GM12878 (cell line): ENCODE measurements at regions not wholly inside any gene's neighbourhood (a gene's known extent, or its start where the extent isn't known, plus 50 kb on each side); places are given as distances from the start of the nearest gene placed in this dataset.

ENCODE experiments used
- ATAC-seq: fragments of 200-7000 bp; cut with Tn5 transposase; 3 replicates; pipeline ENCODE4 v1.9.1; 2020; ENCODE audit warnings: mild to moderate bottlenecking, moderate library complexity
- BruUV-seq: library from RNA; stranded (reverse); fragments of 400-500 nt; replicated peaks from 2 replicates; lab custom pipeline; 2021; lab: Mats Ljungman, UMichigan
- CTCF ChIA-PET: fragments of 300-600 bp; sonication (Branson Sonifier 250); formaldehyde crosslinking; extraction: SDS; loops from one replicate; lab custom pipeline; 2021; ENCODE audit warnings: inconsistent platforms; lab: Yijun Ruan, JAX
- POLR2A ChIA-PET: fragments of 350-600 bp; formaldehyde crosslinking; extraction: SDS; loops from one replicate; lab custom pipeline; 2021; ENCODE audit warnings: inconsistent platforms; lab: Charles Lee
- RAD21 ChIA-PET: fragments of 300-600 bp; sonication (Branson Sonifier 250); formaldehyde crosslinking; loops from one replicate; lab custom pipeline; 2023; ENCODE audit warnings: antibody characterized with exemption; ENCODE audit not compliant: unreplicated experiment; lab: Charles Lee
- SMC1A ChIA-PET: fragments of 300-600 bp; sonication (Branson Sonifier 250); formaldehyde crosslinking; loops from one replicate; lab custom pipeline; 2023; ENCODE audit not compliant: unreplicated experiment, uncharacterized antibody; lab: Charles Lee
- DNase-seq: peaks from one replicate; pipeline ENCODE4 v3.0.0-alpha.2; 2011; ENCODE audit warnings: low read depth, low spot score
- FAIRE-seq: peaks from 3 replicates; lab custom pipeline; 2011; peaks lifted over from hg19 to GRCh38; lab: Jason Lieb, UNC
- H2AFZ ChIP-seq: 2 replicates; pipeline ENCODE4 v1.6.0; 2011; ENCODE audit warnings: low read depth, low read length, control low read depth; ENCODE audit not compliant: control insufficient read depth
- H3K27ac ChIP-seq: 2 replicates; pipeline ENCODE4 v1.5.1; 2011; ENCODE audit warnings: control low read depth; ENCODE audit not compliant: control insufficient read depth, insufficient read depth
- H3K27me3 ChIP-seq, 2 experiments: replicated peaks in 1 of 2; 2 replicates each; pipeline versions ENCODE4 v1.6.0 to v1.6.1; 2011; ENCODE audit warnings: low read length in 1 of 2; ENCODE audit not compliant: control insufficient read depth in 2 of 2, insufficient read depth in 2 of 2
- H3K36me3 ChIP-seq, 2 experiments: 2 replicates each; pipeline ENCODE4 v1.5.1; 2011; ENCODE audit warnings: low read length in 1 of 2; ENCODE audit not compliant: control insufficient read depth in 2 of 2, insufficient read depth in 2 of 2
- H3K4me1 ChIP-seq: 2 replicates; pipeline ENCODE4 v1.6.1; 2011; ENCODE audit warnings: mild to moderate bottlenecking, low read length, moderate library complexity, mixed read lengths; ENCODE audit not compliant: control insufficient read depth, insufficient read depth
- H3K4me2 ChIP-seq: 2 replicates; pipeline ENCODE4 v1.6.0; 2011; ENCODE audit warnings: control low read depth; ENCODE audit not compliant: control insufficient read depth, insufficient read depth
- H3K4me3 ChIP-seq: fragments of 200-600 bp; sonication (generic); 2 replicates; pipeline ENCODE4 v1.5.1; 2016
- H3K79me2 ChIP-seq: 2 replicates; pipeline ENCODE4 v1.6.0; 2011; ENCODE audit warnings: low read length; ENCODE audit not compliant: control insufficient read depth, insufficient read depth
- H3K9ac ChIP-seq: 2 replicates; pipeline ENCODE4 v1.8.0; 2011; ENCODE audit warnings: low read length, control low read depth, mixed read lengths; ENCODE audit not compliant: control insufficient read depth, insufficient read depth
- H3K9me3 ChIP-seq: replicated peaks from 3 replicates; pipeline ENCODE4 v1.5.1; 2011; ENCODE audit warnings: mild to moderate bottlenecking, low read length; ENCODE audit not compliant: control insufficient read depth, insufficient read depth
- H4K20me1 ChIP-seq: 2 replicates; pipeline ENCODE4 v1.6.0; 2011; ENCODE audit not compliant: control insufficient read depth, insufficient read depth
- CBX5 ChIP-seq: sonication (generic); IDR thresholded peaks from 2 replicates; pipeline ENCODE4 v1.6.1; 2016; ENCODE audit warnings: low read depth, moderate library complexity, mild to moderate bottlenecking, inconsistent platforms
- KLF5 ChIP-seq: fragments of 450-650 bp; IDR thresholded peaks from 2 replicates; pipeline ENCODE4 v1.6.1; 2014; ENCODE audit warnings: mild to moderate bottlenecking; ENCODE audit not compliant: partially characterized antibody
- MEF2B ChIP-seq: fragments of 450-650 bp; IDR thresholded peaks from 2 replicates; pipeline ENCODE4 v1.6.1; 2018; ENCODE audit warnings: mild to moderate bottlenecking, moderate library complexity; ENCODE audit not compliant: partially characterized antibody, poor library complexity, severe bottlenecking
- MTA2 ChIP-seq: fragments of 450-650 bp; IDR thresholded peaks from 2 replicates; pipeline ENCODE4 v1.6.1; 2016; ENCODE audit warnings: low read depth, mild to moderate bottlenecking, moderate library complexity
- PML ChIP-seq: IDR thresholded peaks from 2 replicates; pipeline ENCODE4 v1.6.1; 2012; ENCODE audit warnings: low read length, inconsistent platforms
- SMAD5 ChIP-seq: IDR thresholded peaks from 2 replicates; pipeline ENCODE4 v1.6.1; 2016; ENCODE audit warnings: antibody characterized with exemption, low read depth
- ZNF622 ChIP-seq: fragments of 450-650 bp; IDR thresholded peaks from 2 replicates; pipeline ENCODE4 v1.6.1; 2017; ENCODE audit warnings: mild to moderate bottlenecking, inconsistent platforms
- ZZZ3 ChIP-seq: IDR thresholded peaks from 2 replicates; pipeline ENCODE4 v1.6.1; 2011; ENCODE audit warnings: low read depth; ENCODE audit not compliant: control insufficient read depth, insufficient read length
- WGBS: methylation state at CpG from one replicate; pipeline ENCODE4 v1.1.6; 2016; ENCODE audit warnings: low lambda C conversion rate; ENCODE audit not compliant: insufficient replicate concordance, insufficient coverage; ENCODE audit errors: missing lambda C conversion rate; 5-methylcytosine and 5-hydroxymethylcytosine counted together
- in situ Hi-C: fragments of 300-500 bp; cut with MboI; formaldehyde crosslinking; loops from 9 replicates; pipeline ENCODE4 v1.14.3; 2018; ENCODE audit warnings: mixed read lengths
- intact Hi-C: fragments of 100-400 bp; cut with micrococcal nuclease; formaldehyde crosslinking; loops from one replicate; pipeline ENCODE4 v1.14.2; 2022; ENCODE audit not compliant: unreplicated experiment
- TF ChIP-seq, protein P1 (sequence below): fragments of 450-650 bp; IDR thresholded peaks from 2 replicates; pipeline ENCODE4 v1.6.1; 2017; ENCODE audit warnings: low read depth, mild to moderate bottlenecking, moderate library complexity
- TF ChIP-seq, protein P2 (sequence below): fragments of 450-650 bp; IDR thresholded peaks from 2 replicates; pipeline ENCODE4 v1.6.1; 2018; ENCODE audit warnings: borderline replicate concordance, mild to moderate bottlenecking; ENCODE audit not compliant: partially characterized antibody
- TF ChIP-seq, protein P3 (sequence below): fragments of 450-650 bp; formaldehyde crosslinking; IDR thresholded peaks from 2 replicates; pipeline ENCODE4 v1.5.0; 2022; ENCODE audit warnings: mild to moderate bottlenecking, missing genetic modification characterization

DNA sequence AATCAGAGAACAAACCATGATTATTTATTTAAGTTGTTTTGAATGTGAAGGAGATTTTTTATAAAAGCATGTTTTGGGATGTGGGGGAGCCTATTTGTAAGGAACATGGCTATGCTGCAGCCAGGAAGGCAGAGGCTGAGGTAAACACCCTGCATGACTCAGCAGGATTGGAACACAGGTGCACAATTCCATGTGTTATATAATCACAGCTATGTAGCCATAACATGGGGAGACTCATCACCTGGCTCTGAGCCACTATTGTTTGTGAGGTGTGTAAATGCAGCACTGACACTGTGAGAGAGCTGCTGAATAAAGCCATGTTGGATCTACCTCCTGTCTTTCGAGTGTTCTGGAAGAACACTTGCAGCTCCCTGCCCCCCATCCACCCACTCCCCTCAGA is 1009.8 kb downstream of the DNAH5 start:
- intact Hi-C loops: no loop called here
- TF ChIP-seq MTA2: no peak
- TF ChIP-seq ZNF622: no peak
- no peak for TF ChIP-seq SMAD5
- TF ChIP-seq MEF2B: no peak
- TF ChIP-seq PML: no peak
- H3K36me3 ChIP-seq: no peaks in the 10 kb centered on the region
- H3K9ac ChIP-seq: no peak overlapping the region
- no peak overlapping the region for H3K27ac ChIP-seq
- RAD21 ChIA-PET: no interaction called here
- ATAC-seq: no peak
- no peak for DNase-seq
- H2AFZ ChIP-seq: no peak overlapping the region
- in situ Hi-C loops: no loop called here
- 0% methylated on average over 1 of the region's 1 CpG for WGBS
- no peaks in the 10 kb centered on the region for H3K79me2 ChIP-seq
- FAIRE-seq: no peak
- POLR2A ChIA-PET: no interaction called here
- H3K27me3 ChIP-seq: no peaks in the 10 kb centered on the region
- H3K4me2 ChIP-seq: no peak overlapping the region
- no peaks in the 10 kb centered on the region for H4K20me1 ChIP-seq
- no TSS peak for BruUV-seq
- SMC1A ChIA-PET: no interaction called here
- CTCF ChIA-PET: no interaction called here
- no peaks in the 10 kb centered on the region for H3K4me1 ChIP-seq
- no peak overlapping the region for H3K4me3 ChIP-seq
- H3K9me3 ChIP-seq: no peaks in the 10 kb centered on the region

GRCh38 chr5:12920527-12920926 is 1016.3 kb upstream of the CTNND2 start:
- ChIA-PET POLR2A (no interaction called here), CTCF (no interaction called here), SMC1A (no interaction called here), RAD21 (no interaction called here)
- DNase-seq (no peak), FAIRE-seq (no peak), ATAC-seq (no peak)
- Histone ChIP-seq H3K4me1 (no peaks in the 10 kb centered on the region), H3K9ac (no peak overlapping the region), H3K79me2 (no peaks in the 10 kb centered on the region), H3K27me3 (no peaks in the 10 kb centered on the region), H3K27ac (no peak overlapping the region), H4K20me1 (no peaks in the 10 kb centered on the region), H2AFZ (no peak overlapping the region), H3K4me3 (no peak overlapping the region), H3K36me3 (no peaks in the 10 kb centered on the region), H3K4me2 (no peak overlapping the region), H3K9me3 (no peaks in the 10 kb centered on the region)
- BruUV-seq: no TSS peak
- in situ Hi-C loops (no loop called here), intact Hi-C loops (no loop called here)
- WGBS: 0% methylated on average over 2 of the region's 2 CpGs
- TF ChIP-seq CBX5: no peak
- TF ChIP-seq ZZZ3: no peak
- TF ChIP-seq, protein P1, sequence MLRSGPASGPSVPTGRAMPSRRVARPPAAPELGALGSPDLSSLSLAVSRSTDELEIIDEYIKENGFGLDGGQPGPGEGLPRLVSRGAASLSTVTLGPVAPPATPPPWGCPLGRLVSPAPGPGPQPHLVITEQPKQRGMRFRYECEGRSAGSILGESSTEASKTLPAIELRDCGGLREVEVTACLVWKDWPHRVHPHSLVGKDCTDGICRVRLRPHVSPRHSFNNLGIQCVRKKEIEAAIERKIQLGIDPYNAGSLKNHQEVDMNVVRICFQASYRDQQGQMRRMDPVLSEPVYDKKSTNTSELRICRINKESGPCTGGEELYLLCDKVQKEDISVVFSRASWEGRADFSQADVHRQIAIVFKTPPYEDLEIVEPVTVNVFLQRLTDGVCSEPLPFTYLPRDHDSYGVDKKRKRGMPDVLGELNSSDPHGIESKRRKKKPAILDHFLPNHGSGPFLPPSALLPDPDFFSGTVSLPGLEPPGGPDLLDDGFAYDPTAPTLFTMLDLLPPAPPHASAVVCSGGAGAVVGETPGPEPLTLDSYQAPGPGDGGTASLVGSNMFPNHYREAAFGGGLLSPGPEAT: no peak
- TF ChIP-seq, protein P2, sequence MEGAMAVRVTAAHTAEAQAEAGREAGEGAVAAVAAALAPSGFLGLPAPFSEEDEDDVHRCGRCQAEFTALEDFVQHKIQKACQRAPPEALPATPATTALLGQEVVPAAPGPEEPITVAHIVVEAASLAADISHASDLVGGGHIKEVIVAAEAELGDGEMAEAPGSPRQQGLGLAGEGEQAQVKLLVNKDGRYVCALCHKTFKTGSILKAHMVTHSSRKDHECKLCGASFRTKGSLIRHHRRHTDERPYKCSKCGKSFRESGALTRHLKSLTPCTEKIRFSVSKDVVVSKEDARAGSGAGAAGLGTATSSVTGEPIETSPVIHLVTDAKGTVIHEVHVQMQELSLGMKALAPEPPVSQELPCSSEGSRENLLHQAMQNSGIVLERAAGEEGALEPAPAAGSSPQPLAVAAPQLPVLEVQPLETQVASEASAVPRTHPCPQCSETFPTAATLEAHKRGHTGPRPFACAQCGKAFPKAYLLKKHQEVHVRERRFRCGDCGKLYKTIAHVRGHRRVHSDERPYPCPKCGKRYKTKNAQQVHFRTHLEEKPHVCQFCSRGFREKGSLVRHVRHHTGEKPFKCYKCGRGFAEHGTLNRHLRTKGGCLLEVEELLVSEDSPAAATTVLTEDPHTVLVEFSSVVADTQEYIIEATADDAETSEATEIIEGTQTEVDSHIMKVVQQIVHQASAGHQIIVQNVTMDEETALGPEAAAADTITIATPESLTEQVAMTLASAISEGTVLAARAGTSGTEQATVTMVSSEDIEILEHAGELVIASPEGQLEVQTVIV: no peak
- TF ChIP-seq, protein P3, sequence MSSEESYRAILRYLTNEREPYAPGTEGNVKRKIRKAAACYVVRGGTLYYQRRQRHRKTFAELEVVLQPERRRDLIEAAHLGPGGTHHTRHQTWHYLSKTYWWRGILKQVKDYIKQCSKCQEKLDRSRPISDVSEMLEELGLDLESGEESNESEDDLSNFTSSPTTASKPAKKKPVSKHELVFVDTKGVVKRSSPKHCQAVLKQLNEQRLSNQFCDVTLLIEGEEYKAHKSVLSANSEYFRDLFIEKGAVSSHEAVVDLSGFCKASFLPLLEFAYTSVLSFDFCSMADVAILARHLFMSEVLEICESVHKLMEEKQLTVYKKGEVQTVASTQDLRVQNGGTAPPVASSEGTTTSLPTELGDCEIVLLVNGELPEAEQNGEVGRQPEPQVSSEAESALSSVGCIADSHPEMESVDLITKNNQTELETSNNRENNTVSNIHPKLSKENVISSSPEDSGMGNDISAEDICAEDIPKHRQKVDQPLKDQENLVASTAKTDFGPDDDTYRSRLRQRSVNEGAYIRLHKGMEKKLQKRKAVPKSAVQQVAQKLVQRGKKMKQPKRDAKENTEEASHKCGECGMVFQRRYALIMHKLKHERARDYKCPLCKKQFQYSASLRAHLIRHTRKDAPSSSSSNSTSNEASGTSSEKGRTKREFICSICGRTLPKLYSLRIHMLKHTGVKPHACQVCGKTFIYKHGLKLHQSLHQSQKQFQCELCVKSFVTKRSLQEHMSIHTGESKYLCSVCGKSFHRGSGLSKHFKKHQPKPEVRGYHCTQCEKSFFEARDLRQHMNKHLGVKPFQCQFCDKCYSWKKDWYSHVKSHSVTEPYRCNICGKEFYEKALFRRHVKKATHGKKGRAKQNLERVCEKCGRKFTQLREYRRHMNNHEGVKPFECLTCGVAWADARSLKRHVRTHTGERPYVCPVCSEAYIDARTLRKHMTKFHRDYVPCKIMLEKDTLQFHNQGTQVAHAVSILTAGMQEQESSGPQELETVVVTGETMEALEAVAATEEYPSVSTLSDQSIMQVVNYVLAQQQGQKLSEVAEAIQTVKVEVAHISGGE (CRISPR knock-in tag): no peak
- no peak for TF ChIP-seq KLF5
